Retinal pigment epithelial cell (primary cell): ENCODE measurements at regions not wholly inside any gene's neighbourhood (a gene's known extent, or its start where the extent isn't known, plus 50 kb on each side); places are given as distances from the start of the nearest gene placed in this dataset.

Experiments used
- DNase-seq: peaks from one replicate; pipeline ENCODE4 v3.0.0-alpha.2; 2010; ENCODE audit warnings: low read depth
- H3K4me3 ChIP-seq: 2 replicates; pipeline ENCODE4 v1.5.1; 2011; ENCODE audit warnings: mild to moderate bottlenecking, low read length, control low read depth, moderate library complexity
- TF ChIP-seq, protein P1 (sequence below): conservative IDR thresholded peaks from 2 replicates; pipeline ENCODE4 v1.5.1; 2011; ENCODE audit warnings: low read depth, low read length, control low read depth, inconsistent platforms

DNA sequence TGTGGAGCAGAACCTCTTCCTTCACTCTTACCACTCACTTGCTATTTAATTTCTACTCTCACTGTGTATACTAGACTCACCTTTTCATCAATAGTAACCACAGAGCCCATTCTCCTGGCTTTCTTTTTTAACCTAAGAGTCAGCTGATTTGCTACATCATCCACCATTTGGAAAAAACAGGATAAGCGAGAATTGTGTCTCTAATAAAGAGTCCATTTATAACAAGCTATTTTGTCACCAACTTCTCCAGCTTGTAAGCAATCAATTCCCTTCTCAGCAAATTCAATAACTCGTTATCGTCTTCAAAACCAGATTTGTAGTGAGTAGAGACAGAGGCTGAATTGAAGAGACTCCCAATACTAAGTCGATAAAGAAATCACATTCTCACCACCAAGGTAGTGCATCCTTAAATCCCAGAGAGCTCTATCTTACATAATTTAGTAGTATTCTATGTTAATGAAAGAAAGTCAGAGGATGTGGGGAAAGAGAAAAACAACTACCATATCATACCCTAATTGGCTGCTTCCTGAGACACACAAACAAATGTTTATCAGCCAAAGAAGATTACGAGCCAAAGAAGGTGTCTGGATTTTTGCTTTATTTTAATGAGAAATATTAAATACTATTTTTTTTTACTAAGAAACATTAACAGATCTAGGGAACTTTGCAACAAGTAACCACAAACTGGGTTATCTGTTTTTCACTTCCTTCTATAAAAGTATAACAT, 52.5 kb upstream of the SPTBN1 start:
- DNase-seq, result no peak
- H3K4me3 ChIP-seq, result no peak overlapping the region
- TF ChIP-seq, protein P1, sequence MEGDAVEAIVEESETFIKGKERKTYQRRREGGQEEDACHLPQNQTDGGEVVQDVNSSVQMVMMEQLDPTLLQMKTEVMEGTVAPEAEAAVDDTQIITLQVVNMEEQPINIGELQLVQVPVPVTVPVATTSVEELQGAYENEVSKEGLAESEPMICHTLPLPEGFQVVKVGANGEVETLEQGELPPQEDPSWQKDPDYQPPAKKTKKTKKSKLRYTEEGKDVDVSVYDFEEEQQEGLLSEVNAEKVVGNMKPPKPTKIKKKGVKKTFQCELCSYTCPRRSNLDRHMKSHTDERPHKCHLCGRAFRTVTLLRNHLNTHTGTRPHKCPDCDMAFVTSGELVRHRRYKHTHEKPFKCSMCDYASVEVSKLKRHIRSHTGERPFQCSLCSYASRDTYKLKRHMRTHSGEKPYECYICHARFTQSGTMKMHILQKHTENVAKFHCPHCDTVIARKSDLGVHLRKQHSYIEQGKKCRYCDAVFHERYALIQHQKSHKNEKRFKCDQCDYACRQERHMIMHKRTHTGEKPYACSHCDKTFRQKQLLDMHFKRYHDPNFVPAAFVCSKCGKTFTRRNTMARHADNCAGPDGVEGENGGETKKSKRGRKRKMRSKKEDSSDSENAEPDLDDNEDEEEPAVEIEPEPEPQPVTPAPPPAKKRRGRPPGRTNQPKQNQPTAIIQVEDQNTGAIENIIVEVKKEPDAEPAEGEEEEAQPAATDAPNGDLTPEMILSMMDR, result no peak

DNA sequence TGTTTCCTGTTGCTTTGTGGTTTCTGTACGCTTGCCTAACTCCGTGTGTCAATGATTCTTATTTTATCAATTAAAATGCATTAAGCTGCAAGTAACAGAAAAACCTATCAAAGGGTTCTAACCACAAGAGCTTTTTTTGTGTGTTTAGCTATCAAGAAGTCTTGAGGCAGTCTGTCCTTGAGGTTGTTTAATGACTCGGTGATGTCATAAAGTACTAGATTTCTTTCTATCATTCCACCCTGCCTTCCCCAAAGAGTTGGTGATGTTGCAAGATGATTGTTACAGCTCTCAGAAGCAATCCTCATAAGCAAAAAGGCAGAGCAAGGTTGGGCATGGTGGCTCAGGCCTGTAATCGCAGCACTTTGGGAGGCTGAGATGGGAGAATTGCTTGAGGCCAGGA, 51.9 kb upstream of the SPTBN1 start:
- TF ChIP-seq, protein P1, result no peak
- H3K4me3 ChIP-seq, result no peak overlapping the region
- no peak for DNase-seq

DNA sequence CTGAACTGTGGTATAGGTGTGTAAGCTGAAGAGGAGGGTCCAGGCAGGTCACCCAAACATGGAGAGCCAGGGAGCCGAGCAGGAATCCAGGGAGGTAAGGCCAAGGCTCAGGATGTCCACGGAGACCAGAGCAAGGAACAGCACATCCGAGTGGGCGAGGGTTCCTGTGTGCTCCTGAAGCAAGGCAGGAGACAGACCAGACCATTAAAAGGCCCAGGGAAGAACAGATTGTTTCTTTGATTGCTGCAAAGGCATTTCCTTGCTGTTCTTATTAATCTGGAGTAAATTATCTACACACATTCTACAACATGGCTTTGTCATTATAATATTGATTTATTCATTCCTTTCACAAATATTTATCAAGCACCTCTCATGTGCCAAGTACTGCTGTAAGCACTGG, 50.1 kb upstream of the SPTBN1 start:
- no peak for DNase-seq
- H3K4me3 ChIP-seq, result no peak overlapping the region
- TF ChIP-seq, protein P1, result no peak
